Fibroblast of peridontal ligament (primary cell): ENCODE measurements at regions not wholly inside any gene's neighbourhood (a gene's known extent, or its start where the extent isn't known, plus 50 kb on each side); places are given as distances from the start of the nearest gene placed in this dataset.
"Not testable (repeated sequence)": the region's sequence is repeated elsewhere in the genome, so short reads cannot be mapped to it uniquely, and the experiment has no call there.

Experiments
- DNase-seq: peaks from one replicate; pipeline ENCODE4 v3.0.0-alpha.2; 2010; ENCODE audit errors: extremely low read depth

GRCh38 chr10:71084061-71084817 lies 128.1 kb upstream of the UNC5B start:
- DNase-seq: no peak

GRCh38 chr10:71084818-71085126 lies 127.6 kb upstream of the UNC5B start:
- DNase-seq: no peak

- no peak for DNase-seq
Measured at GRCh38 chr10:71085689-71086438, 126.5 kb upstream of the UNC5B start.

GRCh38 chr10:71086439-71087080 lies 125.8 kb upstream of the UNC5B start:
- no peak for DNase-seq

GRCh38 chr10:71087622-71088021 lies 124.7 kb upstream of the UNC5B start:
- no peak for DNase-seq

- DNase-seq: no peak
Measured at GRCh38 chr10:71088054-71088453, 124.3 kb upstream of the UNC5B start.

- not testable (repeated sequence) for DNase-seq
Measured at GRCh38 chr10:71088578-71088977, 123.8 kb upstream of the UNC5B start.

- no peak for DNase-seq
Measured at GRCh38 chr10:71089162-71089561, 123.2 kb upstream of the UNC5B start.

- DNase-seq: no peak
Measured at GRCh38 chr10:71090330-71090729, 122.0 kb upstream of the UNC5B start.

- no peak for DNase-seq
Measured at GRCh38 chr10:71090801-71091200, 121.6 kb upstream of the UNC5B start.

- no peak for DNase-seq
Measured at GRCh38 chr10:71092812-71093401, 119.5 kb upstream of the UNC5B start.

- DNase-seq: no peak
Measured at GRCh38 chr10:71093531-71093930, 118.8 kb upstream of the UNC5B start.

GRCh38 chr10:71094712-71095390 lies 117.5 kb upstream of the UNC5B start:
- no peak for DNase-seq

GRCh38 chr10:71099731-71100361 lies 112.5 kb upstream of the UNC5B start:
- DNase-seq: no peak

GRCh38 chr10:71103961-71104360 lies 108.4 kb upstream of the UNC5B start:
- no peak for DNase-seq

GRCh38 chr10:71106151-71106550 lies 106.2 kb upstream of the UNC5B start:
- DNase-seq: not testable (repeated sequence)

GRCh38 chr10:71107117-71107516 lies 105.3 kb upstream of the UNC5B start:
- not testable (repeated sequence) for DNase-seq

GRCh38 chr10:71108042-71108441 lies 104.3 kb upstream of the UNC5B start:
- not testable (repeated sequence) for DNase-seq

- no peak for DNase-seq
Measured at GRCh38 chr10:71112138-71112785, 100.1 kb upstream of the UNC5B start.

GRCh38 chr10:71116426-71116825 lies 95.9 kb upstream of the UNC5B start:
- DNase-seq: no peak

- DNase-seq: not testable (repeated sequence)
Measured at GRCh38 chr10:71117589-71117988, 94.8 kb upstream of the UNC5B start.
